HG03039 (cell line): ENCODE measurements at regions not wholly inside any gene's neighbourhood (a gene's known extent, or its start where the extent isn't known, plus 50 kb on each side); places are given as distances from the start of the nearest gene placed in this dataset.
"Not testable (repeated sequence)": the region's sequence is repeated elsewhere in the genome, so short reads cannot be mapped to it uniquely, and the experiment has no call there.

Experiments used
- ATAC-seq: cut with Tn5 transposase; IDR thresholded peaks from one replicate; pipeline ENCODE4 v1.9.1; 2021; ENCODE audit warnings: mild to moderate bottlenecking, moderate library complexity; ENCODE audit not compliant: unreplicated experiment

- no peak for ATAC-seq
Measured at GRCh38 chr20:53778041-53778516, 184.4 kb upstream of the ZNF217 start.

- not testable (repeated sequence) for ATAC-seq
Measured at GRCh38 chr20:53777402-53777801, 183.8 kb upstream of the ZNF217 start.

- ATAC-seq, result no peak
Measured at GRCh38 chr20:53776858-53777257, 183.2 kb upstream of the ZNF217 start.

GRCh38 chr20:53774461-53775203 lies 181.0 kb upstream of the ZNF217 start:
- no peak for ATAC-seq

GRCh38 chr20:53773792-53774401 lies 180.3 kb upstream of the ZNF217 start:
- no peak for ATAC-seq

- ATAC-seq, result not testable (repeated sequence)
Measured at GRCh38 chr20:53773066-53773791, 179.6 kb upstream of the ZNF217 start.

GRCh38 chr20:53769041-53769440 lies 175.4 kb upstream of the ZNF217 start:
- no peak for ATAC-seq

GRCh38 chr20:53768329-53768728 lies 174.7 kb upstream of the ZNF217 start:
- no peak for ATAC-seq

GRCh38 chr20:53767206-53767930 lies 173.7 kb upstream of the ZNF217 start:
- no peak for ATAC-seq

- no peak for ATAC-seq
Measured at GRCh38 chr20:53764415-53764800, 170.8 kb upstream of the ZNF217 start.

- ATAC-seq, result no peak
Measured at GRCh38 chr20:53763707-53764414, 170.2 kb upstream of the ZNF217 start.

GRCh38 chr20:53762423-53762798 lies 168.8 kb upstream of the ZNF217 start:
- not testable (repeated sequence) for ATAC-seq

- no peak for ATAC-seq
Measured at GRCh38 chr20:53760025-53760441, 166.4 kb upstream of the ZNF217 start.

GRCh38 chr20:53757472-53757913 lies 163.9 kb upstream of the ZNF217 start:
- no peak for ATAC-seq

GRCh38 chr20:53755733-53756531 lies 162.3 kb upstream of the ZNF217 start:
- no peak for ATAC-seq

- ATAC-seq, result no peak
Measured at GRCh38 chr20:53753880-53754459, 160.3 kb upstream of the ZNF217 start.

GRCh38 chr20:53752971-53753879 lies 159.6 kb upstream of the ZNF217 start:
- no peak for ATAC-seq

- no peak for ATAC-seq
Measured at GRCh38 chr20:53752583-53752970, 158.9 kb upstream of the ZNF217 start.
